ENCODE measurements at regions not wholly inside any gene's neighbourhood (a gene's known extent, or its start where the extent isn't known, plus 50 kb on each side); places are given as distances from the start of the nearest gene placed in this dataset.

GRCh38 chr3:94291686-94292085 is 228.8 kb downstream of the NSUN3 start:
- no peak for DNase-seq (ENCODE audit: low spot score)
- TF ChIP-seq EZH2 (IDR thresholded peaks at IDR 0.05; ENCODE audit: borderline replicate concordance, low read depth, low read length, poor library complexity, severe bottlenecking) (no peak), CTCF (conservative IDR thresholded peaks at IDR 0.05; ENCODE audit: low read depth, low read length) (no peak)
- CTCF ChIA-PET: no interaction called here
- Histone ChIP-seq H3K4me1 (ENCODE audit: insufficient read depth, low read length, poor library complexity, severe bottlenecking) (no peaks in the 10 kb centered on the region), H3K9me3 (ENCODE audit: low read depth, low read length, poor library complexity, severe bottlenecking) (no peaks in the 10 kb centered on the region), H3K4me3 (ENCODE audit: low read depth, low read length, poor library complexity, severe bottlenecking) (no peak overlapping the region), H3K27me3 (replicated peaks; ENCODE audit: insufficient read depth, low read depth, low read length, poor library complexity) (no peaks in the 10 kb centered on the region), H3K36me3 (ENCODE audit: insufficient read depth, low read length, poor library complexity, severe bottlenecking) (no peaks in the 10 kb centered on the region), H3K27ac (ENCODE audit: low read depth, low read length, poor library complexity, severe bottlenecking) (no peak overlapping the region)
- intact Hi-C loops (cut with micrococcal nuclease; ENCODE audit: unreplicated experiment): no loop called here
- POLR2A ChIA-PET (ENCODE audit: low non-redundant PET): no interaction called here
- BruUV-seq (replicated peaks): no TSS peak

DNA sequence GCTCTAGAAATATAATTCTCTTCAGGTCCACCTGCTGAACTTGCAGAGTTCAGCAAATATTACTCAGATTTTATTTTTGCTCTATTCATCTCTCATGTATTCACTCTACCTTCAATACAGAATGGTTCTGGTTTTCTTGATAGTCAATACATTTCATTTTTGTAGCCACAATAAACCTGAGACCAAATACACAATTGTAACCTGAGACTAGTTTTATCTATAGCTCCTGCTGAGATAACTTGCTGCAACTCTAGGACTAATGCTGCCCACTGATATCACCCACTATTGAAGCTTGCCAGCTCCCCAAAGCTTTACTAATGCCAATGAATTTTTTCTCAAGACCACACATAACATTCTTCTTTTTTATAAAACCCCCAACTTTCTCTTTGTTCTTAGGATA is 229.3 kb downstream of the NSUN3 start:
- Histone ChIP-seq H3K27ac (ENCODE audit: low read depth, low read length, poor library complexity, severe bottlenecking) (no peak overlapping the region), H3K4me1 (ENCODE audit: insufficient read depth, low read length, poor library complexity, severe bottlenecking) (no peaks in the 10 kb centered on the region), H3K9me3 (ENCODE audit: low read depth, low read length, poor library complexity, severe bottlenecking) (no peaks in the 10 kb centered on the region), H3K27me3 (replicated peaks; ENCODE audit: insufficient read depth, low read depth, low read length, poor library complexity) (no peaks in the 10 kb centered on the region), H3K36me3 (ENCODE audit: insufficient read depth, low read length, poor library complexity, severe bottlenecking) (no peaks in the 10 kb centered on the region), H3K4me3 (ENCODE audit: low read depth, low read length, poor library complexity, severe bottlenecking) (no peak overlapping the region)
- intact Hi-C loops (cut with micrococcal nuclease; ENCODE audit: unreplicated experiment): no loop called here
- BruUV-seq (replicated peaks): no TSS peak
- no peak for DNase-seq (ENCODE audit: low spot score)
- TF ChIP-seq EZH2 (IDR thresholded peaks at IDR 0.05; ENCODE audit: borderline replicate concordance, low read depth, low read length, poor library complexity, severe bottlenecking) (no peak), CTCF (conservative IDR thresholded peaks at IDR 0.05; ENCODE audit: low read depth, low read length) (no peak)
- CTCF ChIA-PET: interaction anchor here (0.6 kb wide), 1 partner anchor 9 kb away, joined by 3 read pairs; no protein-coding TSS in a partner anchor
- POLR2A ChIA-PET (ENCODE audit: low non-redundant PET): no interaction called here

GRCh38 chr3:94293793-94294195 is 230.9 kb downstream of the NSUN3 start:
- Histone ChIP-seq H3K27ac (ENCODE audit: low read depth, low read length, poor library complexity, severe bottlenecking) (no peak overlapping the region), H3K27me3 (replicated peaks; ENCODE audit: insufficient read depth, low read depth, low read length, poor library complexity) (no peaks in the 10 kb centered on the region), H3K4me3 (ENCODE audit: low read depth, low read length, poor library complexity, severe bottlenecking) (no peak overlapping the region), H3K9me3 (ENCODE audit: low read depth, low read length, poor library complexity, severe bottlenecking) (no peaks in the 10 kb centered on the region), H3K4me1 (ENCODE audit: insufficient read depth, low read length, poor library complexity, severe bottlenecking) (no peaks in the 10 kb centered on the region), H3K36me3 (ENCODE audit: insufficient read depth, low read length, poor library complexity, severe bottlenecking) (no peaks in the 10 kb centered on the region)
- POLR2A ChIA-PET (ENCODE audit: low non-redundant PET): no interaction called here
- intact Hi-C loops (cut with micrococcal nuclease; ENCODE audit: unreplicated experiment): no loop called here
- TF ChIP-seq CTCF (conservative IDR thresholded peaks at IDR 0.05; ENCODE audit: low read depth, low read length) (no peak), EZH2 (IDR thresholded peaks at IDR 0.05; ENCODE audit: borderline replicate concordance, low read depth, low read length, poor library complexity, severe bottlenecking) (no peak)
- CTCF ChIA-PET: interaction anchor here (0.6 kb wide), 1 partner anchor 117 kb away, joined by 3 read pairs; no protein-coding TSS in a partner anchor
- DNase-seq (ENCODE audit: low spot score): no peak
- BruUV-seq (replicated peaks): no TSS peak

Measured in A673 (cell line).